ENCODE measurements at regions not wholly inside any gene's neighbourhood (a gene's known extent, or its start where the extent isn't known, plus 50 kb on each side); places are given as distances from the start of the nearest gene placed in this dataset.
"Not testable (repeated sequence)": the region's sequence is repeated elsewhere in the genome, so short reads cannot be mapped to it uniquely, and the experiment has no call there.

DNA sequence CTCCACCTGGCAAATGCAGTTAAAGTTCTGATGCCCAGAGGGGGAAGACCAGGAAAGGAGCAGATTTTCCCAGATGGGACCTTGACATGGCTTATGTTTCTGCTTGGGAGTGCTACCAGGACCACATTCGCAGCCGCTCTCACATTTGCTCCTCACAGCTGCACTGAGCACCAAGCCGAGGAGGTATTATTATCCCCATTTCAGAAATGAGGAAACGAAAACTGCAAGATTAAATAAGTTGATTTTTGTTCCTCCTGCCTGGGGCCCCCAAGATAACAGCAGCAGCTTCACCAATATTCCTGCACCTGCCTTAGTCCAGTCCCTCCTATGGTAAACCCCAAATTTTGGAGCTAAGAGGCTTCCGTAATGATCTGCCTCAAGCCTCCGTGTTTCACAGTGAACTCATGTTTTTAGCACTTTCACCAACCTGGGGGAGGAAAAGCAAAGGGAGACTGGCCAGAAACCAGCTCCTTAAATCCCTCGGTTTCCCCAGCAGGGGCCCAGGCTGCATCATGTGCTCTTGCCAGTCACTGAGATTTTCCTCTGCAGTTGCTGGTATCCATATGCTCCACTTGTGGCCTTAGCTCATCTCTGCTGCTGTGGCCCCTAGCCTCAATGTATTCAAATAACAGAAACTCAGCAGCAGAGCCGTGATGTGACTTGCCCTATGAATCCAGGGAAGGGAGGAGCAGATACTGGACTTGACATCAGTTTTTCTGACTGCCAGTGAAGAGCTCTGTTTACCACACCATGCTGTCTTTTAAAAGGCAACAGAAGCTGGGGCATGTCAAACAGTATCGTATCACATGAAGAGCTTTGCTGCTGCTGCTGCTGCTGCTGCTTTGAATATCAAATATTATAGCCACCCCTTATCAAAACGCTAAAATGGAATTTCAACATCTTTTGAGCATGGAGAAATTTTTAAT lies 95.5 kb upstream of the KLHL13 start:
- DNase-seq (ENCODE audit: low read depth) = no peak
- no peak overlapping the region for H3K4me3 ChIP-seq (ENCODE audit: low read depth, low read length)

DNA sequence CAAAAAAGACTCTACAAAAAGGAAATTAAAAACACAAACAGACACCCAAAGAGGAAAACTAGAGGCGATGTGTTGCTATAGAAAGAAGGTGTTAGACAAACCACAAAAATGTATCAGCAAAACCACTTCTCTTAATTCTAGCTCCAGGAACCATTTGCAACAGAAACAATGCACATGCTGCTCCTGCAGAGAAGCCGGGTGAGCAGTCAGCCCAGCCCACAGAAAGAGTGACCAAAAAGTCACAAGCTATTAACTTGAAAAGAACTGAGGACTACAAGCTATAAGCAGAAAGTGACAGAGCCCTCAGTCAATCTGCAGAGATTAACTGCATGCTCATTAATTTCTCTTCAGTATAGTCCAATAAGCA lies 96.2 kb upstream of the KLHL13 start:
- DNase-seq (ENCODE audit: low read depth) = no peak
- H3K4me3 ChIP-seq (ENCODE audit: low read depth, low read length) = no peak overlapping the region

DNA sequence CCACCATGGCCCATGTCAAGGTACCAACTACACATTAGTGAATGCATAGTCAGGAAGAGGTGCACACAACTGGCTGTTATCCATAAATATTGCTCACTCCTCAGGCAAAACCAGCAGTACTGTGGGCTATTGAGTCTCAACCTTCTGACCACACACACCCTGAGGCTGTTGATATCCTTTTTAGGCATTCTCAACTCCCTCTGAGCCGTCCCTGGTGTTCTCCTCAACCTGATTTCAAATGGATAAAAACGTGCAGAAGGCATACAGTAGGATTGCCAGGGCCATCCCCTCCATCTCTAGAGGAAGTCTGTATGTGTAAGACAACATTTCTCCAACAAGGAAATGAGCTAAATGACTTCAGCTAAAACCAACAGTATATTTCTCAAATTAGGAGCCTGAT lies 98.7 kb upstream of the KLHL13 start:
- no peak for DNase-seq (ENCODE audit: low read depth)

DNA sequence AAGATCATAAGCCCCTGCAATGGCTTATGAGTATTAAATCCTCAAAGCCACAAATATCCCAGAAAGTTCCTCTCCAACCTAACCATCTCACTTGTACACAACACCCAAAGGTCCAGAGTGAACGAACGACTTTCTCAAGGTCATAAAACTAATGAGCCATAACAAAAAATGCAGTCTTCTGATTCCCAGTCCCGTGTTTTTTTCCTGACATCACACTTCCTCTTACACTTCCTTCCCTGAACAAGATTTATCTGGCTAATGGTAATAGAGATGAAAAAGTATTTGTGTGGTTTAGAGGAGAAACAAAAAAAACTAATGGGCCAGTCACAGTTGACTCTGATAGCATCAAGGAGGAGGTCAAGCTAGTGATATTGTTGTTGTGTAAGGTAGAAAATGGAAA lies 99.5 kb upstream of the KLHL13 start:
- H3K4me3 ChIP-seq (ENCODE audit: low read depth, low read length) = no peak overlapping the region
- DNase-seq (ENCODE audit: low read depth) = no peak

More for the DNA sequence above, 98.7 kb upstream of the KLHL13 start:
- no peak overlapping the region for H3K4me3 ChIP-seq (ENCODE audit: low read depth, low read length)

DNA sequence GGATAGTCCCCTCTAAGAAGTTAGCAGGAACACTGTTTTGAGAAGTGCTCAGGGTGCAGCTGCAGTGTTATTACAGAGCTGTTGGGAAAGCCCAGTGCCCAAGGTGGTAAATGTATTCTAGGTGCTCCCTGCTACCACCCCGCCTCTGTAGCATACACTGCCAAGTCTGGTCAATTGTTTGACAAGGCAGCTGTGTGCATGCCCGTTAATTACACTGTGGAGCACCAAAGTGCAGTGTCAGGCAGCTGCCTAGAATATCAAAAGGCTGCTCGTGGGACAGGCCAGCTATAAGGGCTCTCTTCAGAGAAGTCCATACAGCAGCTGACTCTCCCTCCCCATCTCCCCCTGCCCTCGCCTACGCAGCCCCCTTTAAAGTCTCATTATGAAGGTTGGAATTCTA lies 99.9 kb upstream of the KLHL13 start:
- no peak for DNase-seq (ENCODE audit: low read depth)
- no peak overlapping the region for H3K4me3 ChIP-seq (ENCODE audit: low read depth, low read length)

DNA sequence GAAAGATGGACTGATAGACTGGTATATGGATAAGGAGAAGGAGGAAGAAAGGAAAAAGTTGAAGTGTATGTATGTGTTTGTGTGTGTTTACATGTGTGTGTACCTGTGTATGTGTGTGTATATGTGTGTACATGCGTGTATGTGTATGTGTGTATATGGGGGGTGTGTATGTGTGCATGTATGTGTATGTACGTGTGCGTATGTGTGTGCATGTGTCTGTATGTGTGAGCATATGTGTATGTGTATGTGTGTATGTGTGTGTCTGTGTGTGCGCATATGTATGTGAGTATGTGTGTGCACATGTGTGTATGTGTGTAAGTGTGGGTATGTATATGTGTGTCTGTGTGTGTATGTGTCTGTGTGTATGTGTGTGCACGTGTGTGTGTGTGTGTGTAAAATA lies 101.5 kb upstream of the KLHL13 start:
- no peak for DNase-seq (ENCODE audit: low read depth)
- H3K4me3 ChIP-seq (ENCODE audit: low read depth, low read length) = no peak overlapping the region

DNA sequence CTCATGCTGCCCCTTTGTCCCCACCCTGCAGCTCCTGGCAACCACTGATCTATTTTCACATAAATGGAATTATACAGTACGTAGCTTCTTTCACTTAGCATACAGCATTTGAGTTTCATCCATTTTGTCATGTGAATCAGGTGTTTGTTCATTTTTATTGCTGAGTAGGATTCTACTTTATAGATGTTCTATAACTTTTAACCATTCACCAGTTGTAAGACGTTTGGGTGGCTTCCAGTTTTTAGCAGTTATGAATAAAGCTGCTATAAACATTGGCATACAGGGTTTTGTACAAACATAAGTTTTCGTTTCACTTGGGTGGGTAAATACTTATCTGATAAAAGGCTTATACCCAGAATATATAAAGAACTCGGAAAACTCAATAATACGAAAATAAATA lies 102.3 kb upstream of the KLHL13 start:
- DNase-seq (ENCODE audit: low read depth) = no peak
- H3K4me3 ChIP-seq (ENCODE audit: low read depth, low read length) = no peak overlapping the region

DNA sequence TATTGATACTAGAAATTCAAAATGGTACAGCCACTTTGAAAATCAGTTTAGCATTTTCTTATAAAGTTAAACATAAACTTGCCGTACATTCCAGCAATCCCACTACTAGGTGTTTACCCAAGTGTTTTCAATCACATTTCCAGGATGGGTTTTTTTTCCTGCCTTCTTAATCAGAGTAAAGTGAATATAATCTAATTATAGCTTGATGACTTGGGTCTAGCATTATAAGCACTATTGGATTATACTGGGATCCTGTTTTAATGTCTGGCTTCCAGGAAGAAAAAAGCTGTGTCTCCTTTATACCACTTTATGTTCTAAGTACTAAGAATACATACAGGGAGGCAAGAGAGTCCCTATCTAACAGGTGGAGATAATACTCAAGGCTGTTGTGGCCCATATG lies 103.3 kb upstream of the KLHL13 start:
- H3K4me3 ChIP-seq (ENCODE audit: low read depth, low read length) = no peak overlapping the region
- no peak for DNase-seq (ENCODE audit: low read depth)

DNA sequence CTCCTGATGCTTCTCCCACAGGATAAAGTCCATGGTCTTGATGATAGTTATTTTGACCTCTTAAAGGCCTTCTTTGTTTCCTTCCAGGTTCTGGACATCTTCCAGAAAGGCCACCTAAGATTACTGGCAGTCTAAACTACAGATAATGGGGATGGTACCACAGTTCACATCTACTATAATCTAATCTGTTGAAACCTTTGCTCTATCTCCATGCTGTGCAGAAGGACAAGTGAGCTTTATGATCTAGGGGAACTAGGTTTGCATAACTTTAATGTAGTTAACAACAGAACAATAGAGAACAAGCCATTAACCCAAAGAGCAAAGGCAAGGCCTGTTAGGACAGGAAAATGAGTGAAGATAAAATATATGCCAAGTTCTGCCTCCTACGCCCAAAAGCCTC lies 103.9 kb upstream of the KLHL13 start:
- H3K4me3 ChIP-seq (ENCODE audit: low read depth, low read length) = no peak overlapping the region
- no peak for DNase-seq (ENCODE audit: low read depth)

DNA sequence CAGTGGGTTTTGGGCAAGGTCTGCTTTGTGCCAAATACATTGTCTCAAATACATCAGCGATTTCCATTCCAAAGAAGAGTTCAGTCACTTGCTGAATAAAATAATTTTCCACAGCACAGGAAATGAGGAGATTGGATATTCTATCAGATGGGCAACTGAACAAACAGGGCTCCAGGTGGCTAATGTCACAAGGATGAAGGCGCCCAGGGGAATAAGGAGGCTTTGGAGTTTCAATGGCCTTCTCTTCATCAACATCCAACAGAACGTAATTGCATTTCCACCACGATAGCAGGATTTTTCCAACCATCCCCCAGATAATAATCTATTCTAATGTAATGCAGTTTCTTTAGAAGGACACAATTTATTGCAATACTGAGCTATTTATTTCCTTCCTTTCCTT lies 104.7 kb upstream of the KLHL13 start:
- no peak overlapping the region for H3K4me3 ChIP-seq (ENCODE audit: low read depth, low read length)
- no peak for DNase-seq (ENCODE audit: low read depth)

DNA sequence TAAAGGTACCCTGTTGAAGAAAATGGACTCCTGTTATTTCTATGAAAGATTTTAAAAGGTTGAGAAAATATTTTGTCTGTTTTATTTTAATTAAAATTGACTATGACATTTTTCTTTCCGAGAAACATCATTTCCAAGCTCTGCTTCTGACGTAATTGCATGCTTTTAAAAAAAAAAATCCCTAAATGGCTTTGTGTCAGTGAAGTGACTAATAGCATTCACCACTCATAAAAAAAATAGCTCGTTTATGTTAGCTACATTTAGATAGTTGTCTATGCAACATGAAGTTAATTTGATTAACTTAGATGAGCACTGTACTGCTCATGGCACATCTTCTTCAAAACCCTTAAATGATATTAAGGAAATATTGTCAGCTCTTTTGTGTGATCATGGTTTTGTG lies 105.1 kb upstream of the KLHL13 start:
- H3K4me3 ChIP-seq (ENCODE audit: low read depth, low read length) = no peak overlapping the region
- DNase-seq (ENCODE audit: low read depth) = no peak

DNA sequence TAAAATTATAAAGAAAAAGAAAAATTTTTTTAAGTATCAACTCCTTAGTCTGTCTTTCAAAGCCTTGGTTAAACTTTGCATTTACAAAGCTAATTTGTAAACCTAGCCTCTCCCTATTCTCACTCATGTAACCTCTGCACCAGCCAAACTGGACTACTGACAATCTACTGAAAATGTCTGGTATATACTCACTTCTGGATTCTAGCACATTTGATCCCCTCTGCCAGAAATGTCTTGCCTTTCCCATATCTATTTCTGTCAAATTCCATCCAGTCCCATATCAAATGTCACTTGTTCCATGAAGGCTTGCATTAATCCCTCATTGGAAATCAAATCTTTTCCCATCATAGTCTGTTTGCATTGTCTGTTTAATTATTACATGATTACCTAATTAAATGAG lies 105.8 kb upstream of the KLHL13 start:
- no peak for DNase-seq (ENCODE audit: low read depth)
- H3K4me3 ChIP-seq (ENCODE audit: low read depth, low read length) = no peak overlapping the region

DNA sequence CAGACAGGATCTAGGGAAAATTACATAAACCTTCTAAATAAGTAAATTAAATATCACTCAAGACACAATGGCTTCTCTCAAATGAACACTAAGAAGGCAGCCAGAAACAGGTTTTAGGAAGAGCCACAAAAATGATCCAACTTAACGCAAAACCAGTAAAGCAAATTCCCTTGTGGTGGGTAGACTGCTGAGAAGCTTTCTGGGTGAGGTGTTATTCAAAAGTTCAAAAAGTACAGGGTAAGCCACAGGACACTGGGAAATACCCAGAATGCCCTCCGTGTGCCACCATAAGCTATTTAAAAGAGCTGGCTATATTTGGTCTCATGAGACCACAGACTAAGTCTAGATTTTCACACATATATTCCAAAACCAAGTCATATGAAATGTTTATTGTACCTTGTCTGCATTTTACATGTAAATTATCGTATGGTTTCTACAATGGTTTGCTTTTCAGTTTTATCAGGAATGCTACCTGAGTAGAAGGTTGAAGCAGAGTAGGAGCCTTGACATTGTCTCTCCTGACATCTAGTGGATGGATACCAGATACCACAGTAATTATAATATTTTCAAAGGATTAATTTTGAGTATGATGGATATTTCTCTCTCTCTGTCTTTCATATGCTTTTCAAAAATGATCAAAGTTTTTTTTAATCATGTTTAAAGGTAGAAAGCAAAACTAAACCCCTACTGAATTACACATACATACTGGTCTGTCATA lies 109.3 kb upstream of the KLHL13 start:
- H3K4me3 ChIP-seq (ENCODE audit: low read depth, low read length) = no peak overlapping the region
- no peak for DNase-seq (ENCODE audit: low read depth)

DNA sequence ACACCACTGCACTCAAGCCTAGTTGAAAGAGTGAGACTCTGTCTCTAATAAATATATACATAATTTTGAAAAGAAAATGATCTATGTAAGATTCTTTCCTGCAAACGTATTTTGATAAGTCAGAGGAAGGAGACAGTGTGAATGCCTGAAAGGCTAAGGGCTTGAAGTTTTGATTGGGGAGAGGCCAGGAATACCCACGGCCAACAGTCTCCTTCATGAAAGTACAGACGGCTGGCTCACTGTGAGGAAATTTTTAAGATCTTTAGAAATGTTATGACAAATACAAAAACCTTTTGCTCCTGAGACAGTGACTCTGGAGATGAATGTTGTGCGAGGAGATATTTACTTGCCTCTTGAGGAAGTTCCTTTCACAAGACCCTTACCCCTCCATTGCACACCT lies 111.4 kb upstream of the KLHL13 start:
- no peak overlapping the region for H3K4me3 ChIP-seq (ENCODE audit: low read depth, low read length)
- no peak for DNase-seq (ENCODE audit: low read depth)

DNA sequence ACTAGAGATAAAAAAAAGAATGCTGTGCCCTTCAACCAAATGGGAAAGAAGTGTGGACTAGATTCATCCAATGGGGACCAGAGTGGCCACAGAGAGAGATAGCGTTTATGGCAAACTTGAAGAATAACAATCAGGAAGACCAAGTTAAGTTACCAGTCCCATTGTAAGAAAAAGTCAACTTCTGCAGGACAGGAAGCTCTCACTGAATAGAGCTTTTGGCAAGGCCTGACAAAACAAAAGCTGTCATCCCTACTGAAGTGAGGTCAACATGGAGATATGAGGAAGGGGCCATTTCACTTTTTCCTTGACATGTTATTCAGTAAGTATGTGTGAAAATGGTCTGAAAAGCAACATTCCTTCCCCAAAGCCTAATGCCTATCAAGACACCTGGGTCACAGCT lies 111.8 kb upstream of the KLHL13 start:
- no peak for DNase-seq (ENCODE audit: low read depth)
- no peak overlapping the region for H3K4me3 ChIP-seq (ENCODE audit: low read depth, low read length)

DNA sequence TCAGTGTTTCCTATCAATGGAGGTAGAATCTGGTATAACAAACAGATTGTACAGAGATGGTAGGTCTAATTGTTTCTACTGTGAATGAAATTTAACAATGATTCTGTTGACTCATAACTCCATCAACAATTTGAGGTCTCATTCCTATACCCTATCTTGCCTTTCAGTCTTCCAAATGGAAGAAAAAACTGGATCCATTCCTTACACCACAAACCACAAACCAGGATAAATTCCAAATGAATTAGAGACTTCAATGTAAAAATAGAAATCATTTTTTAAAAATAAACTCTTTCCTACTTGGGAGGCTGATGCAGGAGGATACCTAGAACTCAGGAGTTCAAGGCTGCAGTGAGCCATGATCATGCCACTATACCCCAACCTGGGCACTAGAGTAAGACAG lies 114.4 kb upstream of the WDR44 start:
- no peak overlapping the region for H3K4me3 ChIP-seq (ENCODE audit: low read depth, low read length)
- no peak for DNase-seq (ENCODE audit: low read depth)

DNA sequence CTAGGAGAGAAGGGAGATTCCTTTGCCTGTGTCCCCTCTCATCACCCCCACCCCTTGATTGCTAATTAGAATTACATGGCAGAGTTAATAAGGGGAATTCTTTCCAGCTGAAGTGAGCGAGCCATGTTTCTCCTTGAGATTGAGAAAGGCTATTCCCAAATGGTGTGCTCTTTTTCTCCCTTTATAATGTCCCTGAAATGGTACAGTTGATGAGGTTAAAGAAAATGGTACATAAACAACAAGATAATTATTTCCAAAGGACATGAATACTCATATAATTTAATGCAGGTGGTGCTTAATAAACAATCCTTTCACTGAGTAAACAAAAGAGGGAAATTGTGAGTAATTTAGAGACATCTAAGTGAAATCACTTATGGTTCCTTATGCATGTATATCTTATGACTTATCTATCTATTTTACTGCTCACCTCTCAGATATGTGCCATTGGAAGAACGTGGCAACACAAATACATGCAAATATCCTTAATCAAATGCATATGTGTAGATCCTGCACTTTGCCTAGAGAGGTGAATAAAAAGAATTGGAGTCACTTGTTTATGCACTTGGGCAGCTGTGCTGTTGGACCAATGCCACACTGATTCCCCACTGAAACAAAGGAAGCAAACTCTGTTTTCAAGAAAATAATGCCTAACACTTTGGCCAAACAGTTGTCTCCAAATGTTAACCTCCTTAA lies 106.6 kb upstream of the WDR44 start:
- no peak overlapping the region for H3K4me3 ChIP-seq (ENCODE audit: low read depth, low read length)
- no peak for DNase-seq (ENCODE audit: low read depth)

DNA sequence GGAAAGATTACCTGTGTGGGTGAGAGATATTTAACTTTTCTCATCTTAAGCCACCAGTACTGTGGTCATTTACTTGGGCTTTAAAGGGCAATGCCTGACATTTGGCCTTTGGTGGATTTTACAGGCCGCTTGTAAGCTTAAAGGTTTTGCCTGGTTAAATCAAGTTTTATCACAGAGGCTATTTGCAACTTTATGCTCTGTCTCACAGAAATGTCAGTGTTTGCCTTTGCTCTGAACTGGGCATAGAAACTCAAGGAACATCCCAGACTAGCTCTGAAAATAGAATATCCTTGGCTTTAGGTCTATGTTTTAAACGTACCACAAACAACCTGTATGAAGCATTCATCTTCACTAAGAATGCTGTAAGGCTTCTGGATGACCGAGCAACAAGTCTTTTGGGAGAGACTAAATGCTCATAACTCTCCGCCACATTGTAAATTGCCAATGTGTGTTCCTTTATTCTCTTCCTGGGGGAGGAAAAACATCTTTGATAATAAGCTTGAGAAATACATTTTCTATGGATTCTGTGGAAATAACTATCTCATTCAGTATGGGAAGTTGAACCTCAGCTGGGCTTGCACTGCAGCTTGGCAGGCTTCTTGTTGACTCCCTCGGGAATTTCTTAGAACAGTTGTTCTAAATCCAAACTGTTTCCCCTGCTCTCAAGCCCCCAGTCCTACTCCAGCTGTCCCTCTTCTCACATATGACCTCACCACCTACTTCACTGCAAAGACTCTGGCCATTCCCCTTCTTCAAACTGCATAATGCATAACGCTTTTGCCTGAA lies 105.8 kb upstream of the WDR44 start:
- no peak overlapping the region for H3K4me3 ChIP-seq (ENCODE audit: low read depth, low read length)

DNA sequence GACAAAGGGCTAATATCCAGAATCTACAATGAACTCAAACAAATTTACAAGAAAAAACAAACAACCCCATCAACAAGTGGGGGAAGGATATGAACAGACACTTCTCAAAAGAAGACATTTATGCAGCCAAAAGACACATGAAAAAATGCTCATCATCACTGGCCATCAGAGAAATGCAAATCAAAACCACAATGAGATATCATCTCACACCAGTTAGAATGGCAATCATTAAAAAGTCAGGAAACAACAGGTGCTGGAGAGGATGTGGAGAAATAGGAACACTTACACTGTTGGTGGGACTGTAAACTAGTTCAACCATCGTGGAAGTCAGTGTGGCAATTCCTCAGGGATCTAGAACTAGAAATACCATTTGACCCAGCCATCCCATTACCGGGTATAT lies 98.9 kb upstream of the WDR44 start:
- not testable (repeated sequence) for DNase-seq (ENCODE audit: low read depth); H3K4me3 ChIP-seq (ENCODE audit: low read depth, low read length)

More for the DNA sequence above, 105.8 kb upstream of the WDR44 start:
- DNase-seq (ENCODE audit: low read depth) = peak; percentile 21

DNA sequence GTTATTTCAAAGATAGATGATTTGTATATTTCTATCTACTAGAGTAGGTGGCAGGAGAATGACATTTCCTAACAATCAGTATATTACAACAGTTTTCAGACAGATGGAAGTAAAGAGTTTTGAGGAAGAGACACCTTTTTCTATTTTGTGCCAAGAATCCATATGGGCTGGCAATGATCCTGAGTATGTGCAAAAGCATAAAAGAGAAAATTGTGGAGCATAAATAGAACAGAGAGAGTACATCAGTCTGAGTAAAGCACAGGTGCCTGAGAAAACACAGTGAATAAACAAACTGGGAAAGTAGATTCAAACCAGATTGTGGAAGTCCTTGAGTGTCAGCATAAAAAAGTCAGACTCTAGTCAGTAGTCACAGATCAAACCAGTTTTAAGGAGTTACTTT lies 96.8 kb upstream of the WDR44 start:
- no peak for DNase-seq (ENCODE audit: low read depth)
- H3K4me3 ChIP-seq (ENCODE audit: low read depth, low read length) = no peak overlapping the region
